ENCODE measurements at regions not wholly inside any gene's neighbourhood (a gene's known extent, or its start where the extent isn't known, plus 50 kb on each side); places are given as distances from the start of the nearest gene placed in this dataset.

DNA sequence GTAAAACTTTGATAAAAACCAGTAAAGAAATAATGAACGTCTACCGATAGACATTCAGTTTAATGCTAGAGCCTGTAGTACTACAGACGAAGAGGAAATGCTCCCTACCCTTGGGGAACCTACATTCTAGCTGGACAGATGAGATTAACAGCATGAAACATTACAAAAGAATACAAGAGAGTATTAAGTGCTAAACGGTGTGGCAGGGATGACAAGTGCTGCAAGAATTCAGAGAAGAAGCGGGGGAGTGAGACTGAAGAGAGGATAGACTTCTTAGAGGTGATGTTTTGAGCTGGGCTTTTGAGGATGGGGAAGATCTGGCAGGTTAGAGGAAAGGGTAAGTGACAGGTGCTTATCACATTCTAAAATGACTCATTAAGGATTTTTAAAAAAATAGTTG, 52.6 kb upstream of the ESX1 start:
- no peak for DNase-seq (ENCODE audit: low read depth in 2 of 2)

- no peak for DNase-seq (ENCODE audit: low read depth in 2 of 2)
Measured at GRCh38 chrX:104306180-104306579, 51.4 kb upstream of the ESX1 start.
